ENCODE measurements at regions not wholly inside any gene's neighbourhood (a gene's known extent, or its start where the extent isn't known, plus 50 kb on each side); places are given as distances from the start of the nearest gene placed in this dataset.

GRCh38 chr3:160088492-160089137 lies 100.0 kb downstream of the IL12A start (continued):
- TF ChIP-seq, protein P1, sequence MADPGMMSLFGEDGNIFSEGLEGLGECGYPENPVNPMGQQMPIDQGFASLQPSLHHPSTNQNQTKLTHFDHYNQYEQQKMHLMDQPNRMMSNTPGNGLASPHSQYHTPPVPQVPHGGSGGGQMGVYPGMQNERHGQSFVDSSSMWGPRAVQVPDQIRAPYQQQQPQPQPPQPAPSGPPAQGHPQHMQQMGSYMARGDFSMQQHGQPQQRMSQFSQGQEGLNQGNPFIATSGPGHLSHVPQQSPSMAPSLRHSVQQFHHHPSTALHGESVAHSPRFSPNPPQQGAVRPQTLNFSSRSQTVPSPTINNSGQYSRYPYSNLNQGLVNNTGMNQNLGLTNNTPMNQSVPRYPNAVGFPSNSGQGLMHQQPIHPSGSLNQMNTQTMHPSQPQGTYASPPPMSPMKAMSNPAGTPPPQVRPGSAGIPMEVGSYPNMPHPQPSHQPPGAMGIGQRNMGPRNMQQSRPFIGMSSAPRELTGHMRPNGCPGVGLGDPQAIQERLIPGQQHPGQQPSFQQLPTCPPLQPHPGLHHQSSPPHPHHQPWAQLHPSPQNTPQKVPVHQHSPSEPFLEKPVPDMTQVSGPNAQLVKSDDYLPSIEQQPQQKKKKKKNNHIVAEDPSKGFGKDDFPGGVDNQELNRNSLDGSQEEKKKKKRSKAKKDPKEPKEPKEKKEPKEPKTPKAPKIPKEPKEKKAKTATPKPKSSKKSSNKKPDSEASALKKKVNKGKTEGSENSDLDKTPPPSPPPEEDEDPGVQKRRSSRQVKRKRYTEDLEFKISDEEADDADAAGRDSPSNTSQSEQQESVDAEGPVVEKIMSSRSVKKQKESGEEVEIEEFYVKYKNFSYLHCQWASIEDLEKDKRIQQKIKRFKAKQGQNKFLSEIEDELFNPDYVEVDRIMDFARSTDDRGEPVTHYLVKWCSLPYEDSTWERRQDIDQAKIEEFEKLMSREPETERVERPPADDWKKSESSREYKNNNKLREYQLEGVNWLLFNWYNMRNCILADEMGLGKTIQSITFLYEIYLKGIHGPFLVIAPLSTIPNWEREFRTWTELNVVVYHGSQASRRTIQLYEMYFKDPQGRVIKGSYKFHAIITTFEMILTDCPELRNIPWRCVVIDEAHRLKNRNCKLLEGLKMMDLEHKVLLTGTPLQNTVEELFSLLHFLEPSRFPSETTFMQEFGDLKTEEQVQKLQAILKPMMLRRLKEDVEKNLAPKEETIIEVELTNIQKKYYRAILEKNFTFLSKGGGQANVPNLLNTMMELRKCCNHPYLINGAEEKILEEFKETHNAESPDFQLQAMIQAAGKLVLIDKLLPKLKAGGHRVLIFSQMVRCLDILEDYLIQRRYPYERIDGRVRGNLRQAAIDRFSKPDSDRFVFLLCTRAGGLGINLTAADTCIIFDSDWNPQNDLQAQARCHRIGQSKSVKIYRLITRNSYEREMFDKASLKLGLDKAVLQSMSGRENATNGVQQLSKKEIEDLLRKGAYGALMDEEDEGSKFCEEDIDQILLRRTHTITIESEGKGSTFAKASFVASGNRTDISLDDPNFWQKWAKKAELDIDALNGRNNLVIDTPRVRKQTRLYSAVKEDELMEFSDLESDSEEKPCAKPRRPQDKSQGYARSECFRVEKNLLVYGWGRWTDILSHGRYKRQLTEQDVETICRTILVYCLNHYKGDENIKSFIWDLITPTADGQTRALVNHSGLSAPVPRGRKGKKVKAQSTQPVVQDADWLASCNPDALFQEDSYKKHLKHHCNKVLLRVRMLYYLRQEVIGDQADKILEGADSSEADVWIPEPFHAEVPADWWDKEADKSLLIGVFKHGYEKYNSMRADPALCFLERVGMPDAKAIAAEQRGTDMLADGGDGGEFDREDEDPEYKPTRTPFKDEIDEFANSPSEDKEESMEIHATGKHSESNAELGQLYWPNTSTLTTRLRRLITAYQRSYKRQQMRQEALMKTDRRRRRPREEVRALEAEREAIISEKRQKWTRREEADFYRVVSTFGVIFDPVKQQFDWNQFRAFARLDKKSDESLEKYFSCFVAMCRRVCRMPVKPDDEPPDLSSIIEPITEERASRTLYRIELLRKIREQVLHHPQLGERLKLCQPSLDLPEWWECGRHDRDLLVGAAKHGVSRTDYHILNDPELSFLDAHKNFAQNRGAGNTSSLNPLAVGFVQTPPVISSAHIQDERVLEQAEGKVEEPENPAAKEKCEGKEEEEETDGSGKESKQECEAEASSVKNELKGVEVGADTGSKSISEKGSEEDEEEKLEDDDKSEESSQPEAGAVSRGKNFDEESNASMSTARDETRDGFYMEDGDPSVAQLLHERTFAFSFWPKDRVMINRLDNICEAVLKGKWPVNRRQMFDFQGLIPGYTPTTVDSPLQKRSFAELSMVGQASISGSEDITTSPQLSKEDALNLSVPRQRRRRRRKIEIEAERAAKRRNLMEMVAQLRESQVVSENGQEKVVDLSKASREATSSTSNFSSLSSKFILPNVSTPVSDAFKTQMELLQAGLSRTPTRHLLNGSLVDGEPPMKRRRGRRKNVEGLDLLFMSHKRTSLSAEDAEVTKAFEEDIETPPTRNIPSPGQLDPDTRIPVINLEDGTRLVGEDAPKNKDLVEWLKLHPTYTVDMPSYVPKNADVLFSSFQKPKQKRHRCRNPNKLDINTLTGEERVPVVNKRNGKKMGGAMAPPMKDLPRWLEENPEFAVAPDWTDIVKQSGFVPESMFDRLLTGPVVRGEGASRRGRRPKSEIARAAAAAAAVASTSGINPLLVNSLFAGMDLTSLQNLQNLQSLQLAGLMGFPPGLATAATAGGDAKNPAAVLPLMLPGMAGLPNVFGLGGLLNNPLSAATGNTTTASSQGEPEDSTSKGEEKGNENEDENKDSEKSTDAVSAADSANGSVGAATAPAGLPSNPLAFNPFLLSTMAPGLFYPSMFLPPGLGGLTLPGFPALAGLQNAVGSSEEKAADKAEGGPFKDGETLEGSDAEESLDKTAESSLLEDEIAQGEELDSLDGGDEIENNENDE (IDR thresholded peaks at IDR 0.05; ENCODE audit: low read depth, low read length) = no peak
- no peak for TF ChIP-seq ZNF121 (CRISPR knock-in tag; conservative IDR thresholded peaks at IDR 0.05)
- no peak for TF ChIP-seq PHF8 (IDR thresholded peaks at IDR 0.05; ENCODE audit: borderline replicate concordance, low read length)
- no peak for TF ChIP-seq YY1 (IDR thresholded peaks at IDR 0.05; ENCODE audit: borderline replicate concordance in 1 of 3, control insufficient read depth in 1 of 3, extremely low read depth in 1 of 3, insufficient read depth in 3 of 3, insufficient read length in 1 of 3, insufficient replicate concordance in 2 of 3, low read depth in 1 of 3, low read length in 2 of 3)
- no peak for TF ChIP-seq ZNF444 (CRISPR knock-in tag; IDR thresholded peaks at IDR 0.05)
- TF ChIP-seq PRDM10 (IDR thresholded peaks at IDR 0.05; ENCODE audit: partially characterized antibody) = no peak

Data from K562 (cell line).